NCI-H510A treated with DMSO at 0.1 percent for 48 hours (cell line): ENCODE measurements at regions not wholly inside any gene's neighbourhood (a gene's known extent, or its start where the extent isn't known, plus 50 kb on each side); places are given as distances from the start of the nearest gene placed in this dataset.
A peak's percentile ranks its signal among the peaks of the same experiment; 100 is the strongest.

ENCODE experiments used
- DNase-seq: peaks from one replicate; lab custom pipeline; 2025; lab: John Stamatoyannopoulos, UW

DNA sequence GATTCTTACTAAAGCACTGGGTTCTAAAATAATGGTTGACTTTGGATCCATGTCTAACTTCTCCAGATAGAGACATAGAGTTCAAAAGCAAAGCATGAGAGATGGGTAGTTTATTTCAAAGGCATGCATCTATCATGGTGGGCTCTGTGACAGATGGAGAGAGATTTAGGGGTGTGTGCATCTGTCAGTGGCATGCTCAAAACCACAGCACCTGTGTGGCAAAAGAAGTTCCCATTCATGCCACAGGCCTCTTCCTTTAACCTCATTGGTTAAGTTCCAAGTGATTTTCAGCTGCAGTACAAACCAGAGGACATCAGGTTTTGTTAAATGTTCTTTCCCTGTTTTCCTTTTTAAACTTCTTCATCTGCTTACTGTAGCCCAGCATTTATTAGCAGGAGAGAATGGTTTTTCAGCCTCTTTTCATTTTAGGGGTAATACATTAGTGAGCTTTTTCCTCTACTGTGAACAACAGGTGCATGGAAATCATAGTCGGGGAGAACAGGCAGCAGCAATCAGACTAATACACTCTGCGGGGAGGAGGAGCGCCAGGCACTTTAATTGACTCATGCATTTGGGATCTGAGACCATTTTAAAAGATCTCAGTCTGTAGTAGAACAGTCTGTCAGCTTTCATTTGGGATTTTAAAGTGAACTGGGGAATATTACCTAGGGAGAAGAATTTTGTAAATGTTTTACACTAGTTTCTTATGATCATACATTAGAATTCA, 52.4 kb upstream of the UPP2 start:
- DNase-seq = no peak

DNA sequence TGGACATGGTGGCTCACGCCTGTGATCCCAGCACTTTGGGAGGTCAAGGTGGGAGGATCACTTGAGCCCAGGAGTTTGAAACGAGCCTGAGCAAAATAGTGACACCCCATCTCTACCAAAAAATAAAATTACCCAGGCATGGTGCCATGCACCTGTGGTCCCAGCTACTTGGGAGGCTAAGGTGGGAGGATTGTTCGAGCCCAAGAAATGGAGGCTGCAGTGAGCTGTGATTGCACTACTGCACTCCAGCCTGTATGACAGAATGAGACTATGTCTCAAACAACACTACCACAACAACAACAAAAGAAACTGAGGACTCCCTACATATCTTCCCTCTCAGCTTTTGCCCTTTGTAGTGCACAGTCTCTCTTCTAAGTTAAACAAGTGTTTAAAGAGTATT, 53.3 kb upstream of the UPP2 start:
- DNase-seq = no peak

DNA sequence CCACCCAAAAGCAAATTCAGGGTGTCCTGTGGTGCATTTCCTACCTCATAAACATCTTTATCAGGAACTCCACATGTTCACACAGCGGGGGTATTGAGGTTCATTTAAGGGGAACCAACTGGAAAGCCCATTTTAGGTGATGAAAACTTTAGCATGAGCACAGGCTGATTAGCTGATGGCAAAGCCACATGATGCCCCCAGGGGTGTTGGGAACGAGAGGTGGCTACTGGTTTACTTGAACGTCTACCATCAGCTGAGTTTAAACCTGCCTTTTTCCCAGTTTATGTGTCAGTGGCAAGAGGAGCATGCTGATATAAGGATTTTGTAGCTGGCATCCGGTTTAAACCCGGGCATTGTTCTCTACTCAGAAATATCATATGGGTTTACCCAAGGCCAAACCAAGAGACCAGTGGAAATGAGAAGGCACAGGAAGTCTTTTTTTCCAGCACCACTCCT, 54.5 kb upstream of the UPP2 start:
- DNase-seq = no peak

DNA sequence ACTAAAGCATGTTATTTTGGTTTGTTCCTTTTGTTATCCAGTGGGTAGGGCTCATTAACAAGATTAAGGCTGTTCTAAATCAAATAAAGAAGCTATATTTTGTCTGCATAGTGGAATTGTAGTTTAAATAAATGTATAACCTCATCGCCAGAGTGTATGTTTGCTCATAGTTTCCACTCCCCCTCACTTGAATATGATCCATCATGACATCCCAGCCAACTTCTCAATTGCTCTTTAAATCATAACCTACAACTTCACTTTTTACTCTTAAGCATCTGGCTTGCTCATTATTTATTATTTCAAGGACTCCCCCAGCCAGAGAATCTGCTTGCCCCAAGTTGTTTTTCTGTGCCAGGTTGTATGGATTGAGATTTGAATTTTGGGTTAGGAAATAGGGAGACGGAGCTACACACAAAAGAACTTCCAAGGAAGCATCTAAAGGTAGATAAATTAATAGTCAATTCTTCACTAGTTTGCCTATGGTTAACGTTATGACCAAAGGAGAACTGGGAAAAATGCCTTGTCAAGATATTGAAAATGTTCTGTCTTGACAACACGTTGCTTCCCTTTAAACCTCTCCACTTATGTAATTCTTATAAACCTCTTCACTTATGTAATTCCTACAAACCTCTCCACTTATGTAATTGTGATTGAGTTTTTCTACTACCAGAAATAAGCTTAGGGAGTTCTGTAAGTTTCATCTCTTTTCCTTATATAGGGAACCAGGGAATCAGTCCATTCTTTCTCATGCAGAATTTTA, 55.4 kb upstream of the UPP2 start:
- no peak for DNase-seq

DNA sequence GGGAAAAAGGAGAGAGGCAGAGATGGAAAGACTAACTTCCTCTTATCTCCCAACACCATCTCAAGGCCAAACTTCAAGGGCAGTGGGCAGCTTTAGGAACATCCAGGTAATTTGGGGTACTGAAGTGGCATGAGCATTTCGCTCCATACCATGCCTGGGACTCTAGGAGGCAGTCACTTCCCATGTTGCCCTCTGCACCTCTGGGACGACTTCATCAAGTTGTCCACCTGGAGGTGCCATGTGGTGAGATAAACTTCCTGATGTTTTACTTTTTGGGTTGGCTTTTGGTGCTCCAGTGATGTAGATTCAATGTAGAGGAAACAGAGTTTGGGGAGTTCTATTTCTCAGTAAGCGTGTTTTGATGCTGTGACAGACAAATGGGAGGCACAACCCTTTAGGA, 56.3 kb upstream of the UPP2 start:
- DNase-seq = no peak

- no peak for DNase-seq
Measured at GRCh38 chr2:158043181-158043948, 58.3 kb upstream of the UPP2 start.

- no peak for DNase-seq
Measured at GRCh38 chr2:158042666-158043065, 59.0 kb upstream of the UPP2 start.

DNA sequence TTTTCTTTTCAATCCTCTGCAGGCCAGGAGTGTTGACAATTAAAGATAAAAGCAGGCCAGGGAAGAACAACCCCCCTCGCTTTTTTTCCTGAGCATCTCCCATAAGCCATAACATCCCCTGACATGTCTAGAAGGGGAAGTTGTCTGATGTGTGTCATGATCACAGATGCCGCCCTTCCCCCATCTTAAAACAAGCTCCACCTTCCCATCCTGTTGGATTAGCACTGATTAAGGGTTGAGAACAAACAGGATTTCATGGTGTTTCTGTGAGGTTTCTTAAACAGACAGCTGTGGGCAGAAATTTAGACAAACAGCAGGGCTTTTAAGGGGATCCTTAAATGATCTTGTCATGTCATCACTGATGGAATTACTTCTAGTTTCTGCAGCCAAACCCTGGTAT, 59.4 kb upstream of the UPP2 start:
- no peak for DNase-seq

GRCh38 chr2:158041400-158041799, 60.3 kb upstream of the UPP2 start:
- DNase-seq = no peak

DNA sequence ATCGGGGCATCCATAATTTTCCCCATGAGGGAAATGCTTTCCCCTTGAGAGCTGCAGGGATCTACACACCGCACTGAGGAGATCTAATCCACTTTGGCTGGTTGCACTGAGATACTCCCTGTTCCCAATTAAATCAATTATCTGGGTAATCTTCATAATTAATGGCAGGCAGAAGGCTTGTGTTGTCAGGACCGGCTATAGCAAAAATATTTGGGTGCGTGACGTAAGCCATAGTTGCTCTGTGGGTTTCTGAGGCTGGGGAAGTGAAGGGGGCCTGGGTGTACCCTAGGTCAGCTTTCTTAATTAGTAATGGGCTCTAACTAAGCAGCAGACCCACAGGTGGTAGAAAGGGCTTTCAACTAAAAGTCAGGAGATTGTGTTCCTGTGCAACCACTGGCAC, 62.8 kb upstream of the UPP2 start:
- no peak for DNase-seq

DNA sequence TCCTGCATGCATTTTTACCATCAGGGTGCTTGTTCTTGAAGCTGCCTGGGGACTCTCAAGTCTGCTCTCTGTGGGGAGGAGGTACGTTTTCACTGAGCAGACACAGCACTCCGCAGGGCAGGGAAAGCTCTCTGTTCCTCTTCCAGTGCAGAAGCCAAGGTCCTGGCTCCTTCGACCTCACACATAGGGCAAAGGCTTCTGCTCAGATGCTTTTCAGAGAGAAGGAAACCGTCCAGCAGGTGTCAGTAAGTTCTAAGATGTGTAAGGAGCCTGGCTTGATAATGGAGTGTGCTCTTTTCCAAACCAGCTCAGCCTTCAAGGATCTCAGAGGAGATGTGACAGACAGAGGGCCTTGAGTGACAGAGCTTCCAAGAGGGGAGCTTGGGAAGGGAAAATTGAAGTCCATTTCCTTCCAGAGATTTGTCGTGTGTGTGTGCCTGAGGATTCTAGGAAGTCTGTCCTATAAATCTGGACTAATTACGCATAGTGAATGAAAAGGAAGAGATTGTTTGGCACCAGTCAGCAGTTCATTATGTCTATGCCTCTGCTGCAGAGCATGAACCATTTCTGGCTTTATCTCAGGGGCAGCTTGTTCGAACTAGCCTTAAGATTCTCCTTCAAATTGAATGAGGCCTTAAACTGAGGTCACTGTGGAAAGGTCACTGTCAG, 67.3 kb upstream of the UPP2 start:
- DNase-seq = peak; percentile 40

GRCh38 chr2:158031371-158031770, 70.3 kb upstream of the UPP2 start:
- no peak for DNase-seq

DNA sequence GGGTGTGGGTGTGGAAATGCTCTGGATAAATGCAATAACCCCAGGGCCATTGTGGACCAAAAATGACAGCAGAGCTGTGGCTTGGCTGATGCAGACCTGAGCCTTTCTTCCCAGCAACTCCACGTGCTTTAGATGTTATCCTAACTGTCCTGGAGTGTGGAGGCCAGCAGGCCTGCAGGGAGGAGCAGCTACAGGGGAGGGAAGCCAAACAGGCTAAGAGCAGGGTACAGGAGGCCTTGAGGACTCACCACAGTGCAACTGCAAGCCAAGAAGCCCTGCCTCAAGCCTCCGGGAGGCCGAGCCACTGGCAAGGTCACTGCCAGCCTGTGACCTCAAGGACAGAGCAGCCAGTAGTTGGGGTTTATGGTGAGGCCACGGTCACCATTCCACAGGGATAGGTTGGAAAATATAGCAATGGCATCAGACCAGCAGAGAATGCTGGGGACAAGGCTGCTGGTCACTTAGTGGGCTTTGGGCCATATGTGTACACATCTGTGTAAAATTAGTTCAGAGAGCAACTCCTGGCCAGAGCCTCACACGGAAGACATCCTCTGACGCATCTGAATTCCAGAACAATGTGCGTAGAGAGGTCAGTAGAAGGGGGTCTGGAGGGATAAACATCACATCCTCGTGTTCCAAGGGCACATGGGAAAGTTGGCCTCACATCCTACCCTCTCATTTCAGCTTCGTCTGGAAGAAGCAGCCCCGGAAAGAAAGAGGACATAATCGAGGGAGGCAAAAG, 76.2 kb upstream of the UPP2 start:
- DNase-seq = no peak

- peak; percentile 17 for DNase-seq
Measured at GRCh38 chr2:158024288-158024898, 77.3 kb upstream of the UPP2 start.

DNA sequence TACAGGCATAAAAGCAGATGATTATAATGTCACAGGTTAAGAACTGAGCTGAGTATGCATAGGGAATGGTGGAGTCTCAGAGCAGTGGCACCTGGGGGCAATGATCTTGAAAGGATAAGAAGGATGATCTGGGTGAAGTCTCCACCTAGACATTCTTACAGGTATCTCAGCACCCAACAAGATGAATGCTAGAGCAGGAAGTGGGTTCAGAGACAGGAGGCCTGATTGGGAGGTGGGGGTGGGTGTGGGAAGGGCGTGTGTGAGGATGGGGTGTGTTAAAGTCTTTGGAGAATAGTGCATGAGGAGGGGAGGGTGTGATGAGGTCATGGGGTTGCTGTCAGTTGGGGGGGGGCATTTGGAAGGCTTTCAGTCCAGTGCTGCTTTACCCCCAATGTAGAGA, 78.8 kb upstream of the UPP2 start:
- DNase-seq = no peak

GRCh38 chr2:158021226-158021625, 80.5 kb upstream of the UPP2 start:
- DNase-seq = no peak

DNA sequence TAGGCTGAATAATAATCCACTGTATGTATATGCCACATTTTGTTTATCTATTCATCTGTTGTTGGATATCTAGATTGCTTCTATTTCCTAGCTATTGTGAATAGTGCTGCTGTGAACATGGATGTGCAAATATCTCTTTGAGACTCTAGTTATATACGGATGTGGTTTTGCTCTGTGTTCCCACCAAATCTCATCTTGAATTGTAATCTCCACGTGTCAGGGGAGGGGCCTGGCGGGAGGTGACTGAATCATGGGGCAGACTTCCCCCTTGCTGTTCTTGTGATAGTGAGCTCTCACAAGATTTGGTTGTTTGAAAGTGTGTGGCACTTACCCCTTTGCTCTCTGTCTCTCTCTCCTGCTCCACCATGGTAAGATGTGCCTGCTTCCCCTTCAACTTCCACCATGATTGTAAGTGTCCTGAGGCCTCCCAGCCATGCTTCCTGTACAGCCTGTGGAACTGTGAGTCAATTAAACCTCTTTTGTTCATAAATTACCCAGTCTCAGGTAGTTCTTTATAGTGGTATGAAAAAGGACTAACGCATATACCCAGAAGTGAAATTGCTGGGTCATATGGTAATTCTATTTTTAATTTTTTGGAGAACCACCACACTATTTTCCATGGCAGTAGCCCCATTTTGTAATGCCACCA, 86.1 kb upstream of the UPP2 start:
- DNase-seq = no peak

GRCh38 chr2:158013891-158014290, 87.8 kb upstream of the UPP2 start:
- no peak for DNase-seq

GRCh38 chr2:158011055-158011771, 90.5 kb upstream of the UPP2 start:
- no peak for DNase-seq

DNA sequence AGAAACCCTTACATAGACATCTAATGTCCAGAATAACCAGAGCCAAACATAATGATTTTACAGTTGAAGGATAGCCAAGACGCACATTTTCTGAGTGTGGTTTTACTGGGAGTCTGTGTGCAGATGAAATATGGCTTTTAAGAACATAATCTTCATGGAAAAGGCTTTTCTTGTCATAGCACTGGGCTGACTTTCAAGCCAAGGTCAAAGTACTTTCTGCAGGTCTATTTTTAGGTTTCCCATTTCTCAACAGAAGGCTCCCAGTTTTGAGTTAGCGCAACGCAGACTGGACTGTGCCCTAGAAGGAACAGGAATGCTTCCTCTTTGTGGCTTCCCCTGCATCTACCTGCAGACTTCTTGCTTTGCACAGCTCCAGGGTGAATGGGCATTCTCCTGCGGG, 92.3 kb upstream of the UPP2 start:
- no peak for DNase-seq
